Mesenchymal stem cell (in vitro differentiated cells and primary cell): ENCODE measurements at regions not wholly inside any gene's neighbourhood (a gene's known extent, or its start where the extent isn't known, plus 50 kb on each side); places are given as distances from the start of the nearest gene placed in this dataset.

Experiments
- DNase-seq: peaks from one replicate; pipeline ENCODE4 v3.0.0-alpha.2; 2013
- H2AFZ ChIP-seq: one replicate; pipeline ENCODE4 v1.6.1; 2013; ENCODE audit warnings: low read depth, mild to moderate bottlenecking, control low read depth, inconsistent platforms, low read length, moderate library complexity
- H2AK5ac ChIP-seq: 2 replicates; pipeline ENCODE4 v1.6.1; 2013; ENCODE audit warnings: low read length, moderate library complexity, mild to moderate bottlenecking, inconsistent platforms; ENCODE audit not compliant: severe bottlenecking
- H2BK120ac ChIP-seq: one replicate; pipeline ENCODE4 v1.6.1; 2013; ENCODE audit warnings: low read depth, mild to moderate bottlenecking, inconsistent platforms, low read length, moderate library complexity
- H2BK12ac ChIP-seq, 2 experiments: one replicate each; pipeline ENCODE4 v1.6.1; 2013; ENCODE audit warnings: inconsistent platforms in 2 of 2, low read length in 2 of 2, mild to moderate bottlenecking in 2 of 2, moderate library complexity in 2 of 2, control low read depth in 1 of 2
- H2BK15ac ChIP-seq: one replicate; pipeline ENCODE4 v1.6.1; 2013; ENCODE audit warnings: mild to moderate bottlenecking, low read depth, inconsistent platforms; ENCODE audit not compliant: poor library complexity, severe bottlenecking
- H2BK5ac ChIP-seq: 2 replicates; pipeline ENCODE4 v1.6.1; 2013; ENCODE audit warnings: low read depth, mild to moderate bottlenecking, low read length, control low read depth, inconsistent platforms; ENCODE audit not compliant: poor library complexity, severe bottlenecking
- H3K14ac ChIP-seq, 2 experiments: one replicate each; pipeline ENCODE4 v1.6.1; 2013; ENCODE audit warnings: inconsistent platforms in 2 of 2, low read length in 2 of 2, control low read depth in 1 of 2, mild to moderate bottlenecking in 1 of 2, moderate library complexity in 1 of 2
- H3K18ac ChIP-seq, 2 experiments: one replicate each; pipeline ENCODE4 v1.6.1; 2013; ENCODE audit warnings: inconsistent platforms in 2 of 2, low read length in 2 of 2, control low read depth in 1 of 2, low read depth in 1 of 2, mild to moderate bottlenecking in 1 of 2
- H3K23ac ChIP-seq, 2 experiments: one replicate each; pipeline ENCODE4 v1.6.1; 2013; ENCODE audit warnings: inconsistent platforms in 2 of 2, low read length in 2 of 2, mild to moderate bottlenecking in 2 of 2, moderate library complexity in 2 of 2, control low read depth in 1 of 2
- H3K27ac ChIP-seq: 2 replicates; pipeline ENCODE4 v1.5.1; 2013; ENCODE audit warnings: mild to moderate bottlenecking, moderate library complexity, low read length, control low read depth, inconsistent platforms; ENCODE audit not compliant: poor library complexity, severe bottlenecking
- H3K27me3 ChIP-seq, 2 experiments: 2 replicates each; pipeline versions ENCODE4 v1.6.1 to v1.7.0; 2013; ENCODE audit warnings: low read length in 2 of 2, mild to moderate bottlenecking in 2 of 2, moderate library complexity in 2 of 2, control low read depth in 1 of 2, inconsistent platforms in 1 of 2; ENCODE audit not compliant: control insufficient read depth in 1 of 2, insufficient read depth in 1 of 2
- H3K36me3 ChIP-seq, 2 experiments: 2 replicates each; pipeline versions ENCODE4 v1.6.1 to v1.7.0; 2013; ENCODE audit warnings: low read length in 2 of 2, control low read depth in 1 of 2, inconsistent platforms in 1 of 2, low read depth in 1 of 2, mild to moderate bottlenecking in 1 of 2; ENCODE audit not compliant: insufficient read depth in 2 of 2, control insufficient read depth in 1 of 2
- H3K4ac ChIP-seq, 2 experiments: one replicate each; pipeline ENCODE4 v1.6.1; 2013; ENCODE audit warnings: inconsistent platforms in 2 of 2, low read length in 2 of 2, mild to moderate bottlenecking in 2 of 2, moderate library complexity in 2 of 2, control low read depth in 1 of 2, low read depth in 1 of 2
- H3K4me1 ChIP-seq: 2 replicates; pipeline ENCODE4 v1.6.1; 2013; ENCODE audit warnings: low read depth, low read length, control low read depth; ENCODE audit not compliant: control insufficient read depth, insufficient read depth
- H3K4me2 ChIP-seq: 2 replicates; pipeline ENCODE4 v1.6.1; 2013; ENCODE audit warnings: low read length, mild to moderate bottlenecking, inconsistent platforms; ENCODE audit not compliant: poor library complexity, severe bottlenecking
- H3K4me3 ChIP-seq, 2 experiments: 2 replicates each; pipeline versions ENCODE4 v1.5.1 to v1.7.0; 2013; ENCODE audit warnings: low read length in 2 of 2, mild to moderate bottlenecking in 2 of 2, control low read depth in 1 of 2, low read depth in 1 of 2; ENCODE audit not compliant: insufficient read depth in 1 of 2
- H3K79me1 ChIP-seq: replicated peaks from 2 replicates; pipeline ENCODE4 v1.6.1; 2013; ENCODE audit warnings: mild to moderate bottlenecking, control low read depth, low read length, inconsistent platforms; ENCODE audit not compliant: poor library complexity, severe bottlenecking
- H3K9ac ChIP-seq: 2 replicates; pipeline ENCODE4 v1.7.0; 2013; ENCODE audit warnings: mild to moderate bottlenecking, low read length, moderate library complexity
- H3K9me3 ChIP-seq: 2 replicates; pipeline ENCODE4 v1.7.0; 2013; ENCODE audit warnings: mild to moderate bottlenecking, low read length; ENCODE audit not compliant: control insufficient read depth
- H4K8ac ChIP-seq: one replicate; pipeline ENCODE4 v1.6.1; 2013; ENCODE audit warnings: inconsistent platforms, mild to moderate bottlenecking, low read length, moderate library complexity
- H4K91ac ChIP-seq: one replicate; pipeline ENCODE4 v1.6.1; 2013; ENCODE audit warnings: mild to moderate bottlenecking, low read length, inconsistent platforms
- WGBS: methylation state at CpG from one replicate; pipeline ENCODE4 v1.1.7; 2013; ENCODE audit warnings: mixed read lengths; 5-methylcytosine and 5-hydroxymethylcytosine counted together

DNA sequence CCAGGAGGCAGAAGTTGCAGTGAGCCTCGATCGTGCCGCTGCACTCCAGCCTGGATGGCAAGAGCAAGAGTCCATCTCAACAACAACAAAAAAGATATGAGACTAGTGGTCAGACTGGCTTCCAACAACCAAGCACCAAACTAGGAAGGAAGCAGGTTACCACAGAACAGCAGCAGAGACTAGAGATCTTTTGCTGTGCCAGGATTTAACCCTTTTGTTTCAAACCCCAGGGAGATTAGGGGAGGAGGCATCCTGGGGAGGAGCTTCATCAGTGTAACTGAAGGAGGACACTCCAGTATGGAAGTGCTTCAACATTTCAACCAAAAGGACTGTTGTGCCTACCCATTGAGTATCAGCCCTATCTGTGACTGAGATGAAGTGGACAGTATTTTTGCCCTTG lies 240.3 kb downstream of the ZIC1 start:
- Histone ChIP-seq H2BK5ac (no peak overlapping the region), H2BK12ac (no peak overlapping the region), H3K27me3 (no peaks in the 10 kb centered on the region), H4K8ac (no peak overlapping the region), H3K4me2 (no peak overlapping the region), H3K27ac (no peak overlapping the region), H3K4me3 (no peak overlapping the region), H3K9ac (no peak overlapping the region), H3K79me1 (no peaks in the 10 kb centered on the region), H3K9me3 (no peaks in the 10 kb centered on the region), H3K18ac (no peak overlapping the region), H2BK15ac (no peak overlapping the region), H3K4me1 (no peaks in the 10 kb centered on the region), H2BK120ac (no peak overlapping the region), H3K36me3 (no peaks in the 10 kb centered on the region), H3K23ac (no peak overlapping the region), H2AFZ (no peak overlapping the region), H3K14ac (no peak overlapping the region), H2AK5ac (no peak overlapping the region), H4K91ac (no peak overlapping the region), H3K4ac (no peak overlapping the region)
- DNase-seq, result no peak
- 96% methylated on average over 3 of the region's 3 CpGs for WGBS

DNA sequence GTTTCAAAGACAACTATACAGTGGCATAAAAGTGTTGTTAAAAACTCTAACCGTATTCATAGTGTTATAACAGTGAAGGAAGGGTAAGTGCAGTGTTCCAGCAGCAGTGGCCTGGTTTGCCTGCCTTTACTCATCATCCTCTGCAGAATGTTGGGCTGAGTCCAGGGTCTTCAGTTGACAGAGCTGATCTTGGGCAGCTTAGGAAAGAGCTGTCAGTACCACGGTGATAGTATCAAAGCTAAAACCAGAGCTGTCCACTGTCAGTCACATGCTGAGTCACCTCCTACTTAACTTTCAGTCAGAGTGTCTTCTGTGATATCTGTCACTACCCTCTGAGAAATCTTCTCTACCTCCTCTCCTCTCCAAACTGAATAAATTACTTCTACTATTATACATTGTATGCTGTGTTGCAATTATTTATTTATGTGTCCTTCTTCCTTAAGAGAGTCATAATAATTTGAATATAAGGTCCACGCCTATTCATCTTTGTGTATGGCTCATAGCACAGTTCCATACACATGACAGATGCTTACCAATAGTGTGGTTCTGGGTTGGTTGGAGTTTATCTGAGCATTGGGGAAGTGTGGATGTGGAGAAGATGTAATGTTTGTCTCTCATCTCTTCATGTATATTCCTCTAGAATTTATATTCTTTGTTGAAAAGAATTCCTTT lies 242.1 kb downstream of the ZIC1 start:
- no peak overlapping the region for H3K4me3 ChIP-seq
- WGBS, result 70% methylated on average over 3 of the region's 3 CpGs

DNA sequence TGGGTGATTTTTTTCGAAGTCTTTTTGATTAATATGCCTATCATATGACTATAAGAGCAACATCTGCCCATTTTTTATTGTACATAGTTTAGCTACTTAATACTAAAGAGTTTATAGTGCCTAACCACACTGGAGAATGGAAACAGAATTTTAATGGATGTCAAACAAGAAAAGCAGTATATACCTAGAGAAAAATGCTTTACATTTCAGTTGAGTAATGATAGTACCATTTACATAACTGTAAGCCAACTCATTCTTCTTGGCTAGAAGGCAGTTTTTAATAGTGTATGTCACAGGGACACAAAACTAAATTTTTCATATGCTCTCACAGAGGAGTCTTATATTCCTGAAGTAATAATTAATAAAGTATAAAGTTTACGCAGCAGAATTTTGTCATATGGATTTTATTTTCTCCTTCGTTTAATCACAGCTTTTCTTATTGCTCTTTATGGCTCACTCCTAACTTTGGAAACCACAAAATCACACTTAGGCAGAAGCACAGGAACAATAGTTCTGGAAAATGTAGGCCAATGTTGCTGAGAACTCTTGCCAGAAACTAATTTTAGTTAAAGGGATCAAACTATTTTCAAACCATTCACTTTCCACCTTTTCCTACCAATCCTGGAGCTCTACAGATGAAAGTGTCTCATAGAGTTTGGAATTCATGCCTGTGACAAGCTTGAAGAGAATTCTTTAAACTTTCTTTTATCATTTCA lies 243.6 kb downstream of the ZIC1 start:
- no CpG with 5 or more reads among the region's 3 CpGs for WGBS
- no peaks in the 10 kb centered on the region for H3K27me3 ChIP-seq
- no peaks in the 10 kb centered on the region for H3K36me3 ChIP-seq

More for the DNA sequence above, 242.1 kb downstream of the ZIC1 start:
- Histone ChIP-seq H3K18ac (no peak overlapping the region), H2AK5ac (no peak overlapping the region), H4K8ac (no peak overlapping the region), H4K91ac (no peak overlapping the region), H3K9ac (peak overlapping the region; percentile 12), H3K4me1 (no peaks in the 10 kb centered on the region), H3K27ac (no peak overlapping the region), H2BK5ac (no peak overlapping the region), H3K4ac (no peak overlapping the region), H3K36me3 (no peaks in the 10 kb centered on the region), H3K27me3 (no peaks in the 10 kb centered on the region), H3K23ac (no peak overlapping the region), H2BK15ac (no peak overlapping the region), H3K14ac (no peak overlapping the region), H2AFZ (no peak overlapping the region), H2BK120ac (no peak overlapping the region), H3K79me1 (no peaks in the 10 kb centered on the region), H2BK12ac (no peak overlapping the region), H3K9me3 (no peaks in the 10 kb centered on the region), H3K4me2 (no peak overlapping the region)
- no peak for DNase-seq

DNA sequence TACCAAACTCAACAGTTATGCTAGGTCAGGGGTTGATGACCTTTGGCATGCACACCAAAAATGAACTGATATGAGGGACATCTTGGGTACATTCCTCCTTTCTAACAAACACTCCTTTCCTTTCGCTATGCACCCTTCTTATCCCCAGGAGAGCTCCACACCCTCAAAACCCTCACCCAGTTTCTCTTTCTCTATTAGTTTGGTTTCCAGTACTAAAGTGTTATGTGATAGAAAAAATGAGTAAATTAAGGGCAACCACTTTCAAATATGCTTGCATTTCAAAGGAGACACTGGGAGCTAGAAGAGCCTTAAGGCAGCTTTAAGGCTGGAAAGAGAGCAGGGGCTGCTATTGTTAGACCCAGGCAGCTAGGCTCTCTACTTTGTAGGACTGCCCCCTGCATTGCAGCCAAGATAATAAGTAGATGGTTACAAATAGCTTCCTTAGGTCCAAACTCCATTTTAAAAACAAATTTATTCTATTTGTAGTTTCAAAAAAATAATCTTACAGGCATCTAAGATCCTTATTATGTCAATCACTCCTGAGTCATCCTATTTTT lies 244.3 kb downstream of the ZIC1 start:
- no peak overlapping the region for H4K91ac ChIP-seq
- no peaks in the 10 kb centered on the region for H3K36me3 ChIP-seq
- no peak overlapping the region for H2AFZ ChIP-seq
- H2BK12ac ChIP-seq, result no peak overlapping the region
- no peak overlapping the region for H2AK5ac ChIP-seq
- H3K4me3 ChIP-seq, result no peak overlapping the region
- no peak overlapping the region for H4K8ac ChIP-seq
- no peak overlapping the region for H2BK15ac ChIP-seq
- H3K4ac ChIP-seq, result no peak overlapping the region
- H3K27ac ChIP-seq, result no peak overlapping the region
- H3K4me2 ChIP-seq, result no peak overlapping the region
- no peak overlapping the region for H3K18ac ChIP-seq
- no peaks in the 10 kb centered on the region for H3K9me3 ChIP-seq
- H3K79me1 ChIP-seq, result no peaks in the 10 kb centered on the region
- DNase-seq, result no peak
- no peak overlapping the region for H3K14ac ChIP-seq
- no peaks in the 10 kb centered on the region for H3K27me3 ChIP-seq
- H3K23ac ChIP-seq, result no peak overlapping the region
- no peak overlapping the region for H2BK5ac ChIP-seq
- no peak overlapping the region for H2BK120ac ChIP-seq
- no peak overlapping the region for H3K9ac ChIP-seq
- WGBS, result no CpG with 5 or more reads among the region's 1 CpG
- no peaks in the 10 kb centered on the region for H3K4me1 ChIP-seq

More for the DNA sequence above, 243.6 kb downstream of the ZIC1 start:
- no peak overlapping the region for H2BK120ac ChIP-seq
- no peak overlapping the region for H2BK15ac ChIP-seq
- no peak overlapping the region for H3K9ac ChIP-seq
- H3K4me2 ChIP-seq, result no peak overlapping the region
- no peaks in the 10 kb centered on the region for H3K79me1 ChIP-seq
- no peak for DNase-seq
- H3K4me1 ChIP-seq, result no peaks in the 10 kb centered on the region
- H4K91ac ChIP-seq, result no peak overlapping the region
- no peak overlapping the region for H2AK5ac ChIP-seq
- H2AFZ ChIP-seq, result no peak overlapping the region
- H4K8ac ChIP-seq, result no peak overlapping the region
- H3K4me3 ChIP-seq, result no peak overlapping the region
- no peak overlapping the region for H3K27ac ChIP-seq
- no peak overlapping the region for H2BK12ac ChIP-seq
- no peaks in the 10 kb centered on the region for H3K9me3 ChIP-seq
- H3K14ac ChIP-seq, result no peak overlapping the region
- no peak overlapping the region for H3K4ac ChIP-seq
- H2BK5ac ChIP-seq, result no peak overlapping the region
- no peak overlapping the region for H3K23ac ChIP-seq
- no peak overlapping the region for H3K18ac ChIP-seq
